ENCODE measurements at regions not wholly inside any gene's neighbourhood (a gene's known extent, or its start where the extent isn't known, plus 50 kb on each side); places are given as distances from the start of the nearest gene placed in this dataset.
A peak's percentile ranks its signal among the peaks of the same experiment; 100 is the strongest.

- DNase-seq (ENCODE audit: extremely low spot score), result no peak
- CTCF ChIA-PET, result no interaction called here
- POLR2A ChIA-PET, result no interaction called here
These were observed 371.7 kb downstream of the SLITRK2 start for GRCh38 chrX:146189371-146189770.

GRCh38 chrX:146208821-146209220 lies 391.2 kb downstream of the SLITRK2 start:
- no peak for DNase-seq (ENCODE audit: extremely low spot score)
- CTCF ChIA-PET, result no interaction called here
- POLR2A ChIA-PET, result no interaction called here
- TF ChIP-seq LEF1 (IDR thresholded peaks at IDR 0.05; ENCODE audit: borderline replicate concordance) (no peak), FOXM1 (IDR thresholded peaks at IDR 0.05; ENCODE audit: borderline replicate concordance) (no peak), L3MBTL2 (conservative IDR thresholded peaks at IDR 0.05) (no peak), TARDBP (IDR thresholded peaks at IDR 0.05) (no peak), PKNOX1 (IDR thresholded peaks at IDR 0.05) (no peak), ELF4 (IDR thresholded peaks at IDR 0.05) (no peak), SUZ12 (IDR thresholded peaks at IDR 0.05) (no peak), FOXA1 (IDR thresholded peaks at IDR 0.05) (no peak), NFRKB (IDR thresholded peaks at IDR 0.05) (no peak), BHLHE40 (IDR thresholded peaks at IDR 0.05; ENCODE audit: borderline replicate concordance) (no peak), ARNT (IDR thresholded peaks at IDR 0.05) (no peak), SP1 (IDR thresholded peaks at IDR 0.05) (no peak)

More at GRCh38 chrX:146189371-146189770, 371.7 kb downstream of the SLITRK2 start:
- no peak for TF ChIP-seq ARNT (IDR thresholded peaks at IDR 0.05)
- no peak for TF ChIP-seq BHLHE40 (IDR thresholded peaks at IDR 0.05; ENCODE audit: borderline replicate concordance)
- no peak for TF ChIP-seq SUZ12 (IDR thresholded peaks at IDR 0.05)

GRCh38 chrX:146224442-146224841 lies 406.8 kb downstream of the SLITRK2 start:
- peak; percentile 8 for DNase-seq (ENCODE audit: extremely low spot score)
- ChIA-PET CTCF (interaction anchor here (0.8 kb wide), 1 partner anchor 1377 kb away, joined by 3 read pairs; no protein-coding TSS in a partner anchor), POLR2A (no interaction called here)
- TF ChIP-seq SP1 (IDR thresholded peaks at IDR 0.05) (no peak), BHLHE40 (IDR thresholded peaks at IDR 0.05; ENCODE audit: borderline replicate concordance) (no peak), HDGF (IDR thresholded peaks at IDR 0.05; ENCODE audit: borderline replicate concordance) (no peak), NFRKB (IDR thresholded peaks at IDR 0.05) (no peak), ZNF384 (IDR thresholded peaks at IDR 0.05) (no peak), CTBP1 (IDR thresholded peaks at IDR 0.05; ENCODE audit: borderline replicate concordance) (no peak), FOXM1 (IDR thresholded peaks at IDR 0.05; ENCODE audit: borderline replicate concordance) (no peak)

GRCh38 chrX:146238173-146238572 lies 420.5 kb downstream of the SLITRK2 start:
- TF ChIP-seq FOXA1 (IDR thresholded peaks at IDR 0.05), result no peak
- TF ChIP-seq ZNF384 (IDR thresholded peaks at IDR 0.05), result no peak
- TF ChIP-seq PKNOX1 (IDR thresholded peaks at IDR 0.05), result no peak
- TF ChIP-seq ELF4 (IDR thresholded peaks at IDR 0.05), result no peak
- no peak for TF ChIP-seq ARNT (IDR thresholded peaks at IDR 0.05)
- no peak for TF ChIP-seq NFRKB (IDR thresholded peaks at IDR 0.05)
- TF ChIP-seq SUZ12 (IDR thresholded peaks at IDR 0.05), result no peak
- TF ChIP-seq FOXK2 (IDR thresholded peaks at IDR 0.05), result no peak
- no peak for TF ChIP-seq CTBP1 (IDR thresholded peaks at IDR 0.05; ENCODE audit: borderline replicate concordance)
- TF ChIP-seq HDGF (IDR thresholded peaks at IDR 0.05; ENCODE audit: borderline replicate concordance), result no peak
- TF ChIP-seq FOXM1 (IDR thresholded peaks at IDR 0.05; ENCODE audit: borderline replicate concordance), result no peak
- CTCF ChIA-PET, result no interaction called here
- POLR2A ChIA-PET, result no interaction called here
- DNase-seq (ENCODE audit: extremely low spot score), result no peak

- CTCF ChIA-PET, result no interaction called here
- no peak for TF ChIP-seq HDGF (IDR thresholded peaks at IDR 0.05; ENCODE audit: borderline replicate concordance)
- TF ChIP-seq SP1 (IDR thresholded peaks at IDR 0.05), result no peak
- TF ChIP-seq ELF4 (IDR thresholded peaks at IDR 0.05), result no peak
- TF ChIP-seq ZNF384 (IDR thresholded peaks at IDR 0.05), result no peak
- no peak for TF ChIP-seq FOXK2 (IDR thresholded peaks at IDR 0.05)
- no peak for DNase-seq (ENCODE audit: extremely low spot score)
- POLR2A ChIA-PET, result no interaction called here
These were observed 424.3 kb downstream of the SLITRK2 start for GRCh38 chrX:146241902-146242301.

- DNase-seq (ENCODE audit: extremely low spot score), result no peak
- TF ChIP-seq ARNT (IDR thresholded peaks at IDR 0.05), result no peak
- TF ChIP-seq FOXA1 (IDR thresholded peaks at IDR 0.05), result no peak
- TF ChIP-seq FOXM1 (IDR thresholded peaks at IDR 0.05; ENCODE audit: borderline replicate concordance), result no peak
- no peak for TF ChIP-seq L3MBTL2 (conservative IDR thresholded peaks at IDR 0.05)
- no peak for TF ChIP-seq ELF4 (IDR thresholded peaks at IDR 0.05)
- TF ChIP-seq HDGF (IDR thresholded peaks at IDR 0.05; ENCODE audit: borderline replicate concordance), result no peak
- no peak for TF ChIP-seq SP1 (IDR thresholded peaks at IDR 0.05)
- no peak for TF ChIP-seq LEF1 (IDR thresholded peaks at IDR 0.05; ENCODE audit: borderline replicate concordance)
- no peak for TF ChIP-seq ZNF384 (IDR thresholded peaks at IDR 0.05)
- no peak for TF ChIP-seq BHLHE40 (IDR thresholded peaks at IDR 0.05; ENCODE audit: borderline replicate concordance)
- TF ChIP-seq CTBP1 (IDR thresholded peaks at IDR 0.05; ENCODE audit: borderline replicate concordance), result no peak
- TF ChIP-seq TARDBP (IDR thresholded peaks at IDR 0.05), result no peak
- no peak for TF ChIP-seq NFRKB (IDR thresholded peaks at IDR 0.05)
- no peak for TF ChIP-seq PKNOX1 (IDR thresholded peaks at IDR 0.05)
- no peak for TF ChIP-seq SUZ12 (IDR thresholded peaks at IDR 0.05)
- ChIA-PET CTCF (no interaction called here), POLR2A (no interaction called here)
These were observed 425.4 kb downstream of the SLITRK2 start for GRCh38 chrX:146243041-146243440.

- DNase-seq (ENCODE audit: extremely low spot score), result no peak
- no peak for TF ChIP-seq PKNOX1 (IDR thresholded peaks at IDR 0.05)
- TF ChIP-seq FOXM1 (IDR thresholded peaks at IDR 0.05; ENCODE audit: borderline replicate concordance), result no peak
- no peak for TF ChIP-seq FOXK2 (IDR thresholded peaks at IDR 0.05)
- no peak for TF ChIP-seq ZNF384 (IDR thresholded peaks at IDR 0.05)
- no peak for TF ChIP-seq TARDBP (IDR thresholded peaks at IDR 0.05)
- TF ChIP-seq LEF1 (IDR thresholded peaks at IDR 0.05; ENCODE audit: borderline replicate concordance), result no peak
- TF ChIP-seq CTBP1 (IDR thresholded peaks at IDR 0.05; ENCODE audit: borderline replicate concordance), result no peak
- TF ChIP-seq ELF4 (IDR thresholded peaks at IDR 0.05), result no peak
- no peak for TF ChIP-seq SP1 (IDR thresholded peaks at IDR 0.05)
- TF ChIP-seq L3MBTL2 (conservative IDR thresholded peaks at IDR 0.05), result no peak
- ChIA-PET CTCF (no interaction called here), POLR2A (no interaction called here)
These were observed 441.6 kb downstream of the SLITRK2 start for GRCh38 chrX:146259207-146259606.
